GM12874 (cell line): ENCODE measurements at regions not wholly inside any gene's neighbourhood (a gene's known extent, or its start where the extent isn't known, plus 50 kb on each side); places are given as distances from the start of the nearest gene placed in this dataset.

Experiments used
- CTCF ChIP-seq: IDR thresholded peaks from 2 replicates; pipeline ENCODE4 v1.5.1; 2011; ENCODE audit warnings: low read depth, mild to moderate bottlenecking, control low read depth, low read length, moderate library complexity; ENCODE audit not compliant: insufficient read depth

- TF ChIP-seq CTCF = no peak
Measured at GRCh38 chr18:4751523-4751922, 296.4 kb upstream of the DLGAP1 start.

DNA sequence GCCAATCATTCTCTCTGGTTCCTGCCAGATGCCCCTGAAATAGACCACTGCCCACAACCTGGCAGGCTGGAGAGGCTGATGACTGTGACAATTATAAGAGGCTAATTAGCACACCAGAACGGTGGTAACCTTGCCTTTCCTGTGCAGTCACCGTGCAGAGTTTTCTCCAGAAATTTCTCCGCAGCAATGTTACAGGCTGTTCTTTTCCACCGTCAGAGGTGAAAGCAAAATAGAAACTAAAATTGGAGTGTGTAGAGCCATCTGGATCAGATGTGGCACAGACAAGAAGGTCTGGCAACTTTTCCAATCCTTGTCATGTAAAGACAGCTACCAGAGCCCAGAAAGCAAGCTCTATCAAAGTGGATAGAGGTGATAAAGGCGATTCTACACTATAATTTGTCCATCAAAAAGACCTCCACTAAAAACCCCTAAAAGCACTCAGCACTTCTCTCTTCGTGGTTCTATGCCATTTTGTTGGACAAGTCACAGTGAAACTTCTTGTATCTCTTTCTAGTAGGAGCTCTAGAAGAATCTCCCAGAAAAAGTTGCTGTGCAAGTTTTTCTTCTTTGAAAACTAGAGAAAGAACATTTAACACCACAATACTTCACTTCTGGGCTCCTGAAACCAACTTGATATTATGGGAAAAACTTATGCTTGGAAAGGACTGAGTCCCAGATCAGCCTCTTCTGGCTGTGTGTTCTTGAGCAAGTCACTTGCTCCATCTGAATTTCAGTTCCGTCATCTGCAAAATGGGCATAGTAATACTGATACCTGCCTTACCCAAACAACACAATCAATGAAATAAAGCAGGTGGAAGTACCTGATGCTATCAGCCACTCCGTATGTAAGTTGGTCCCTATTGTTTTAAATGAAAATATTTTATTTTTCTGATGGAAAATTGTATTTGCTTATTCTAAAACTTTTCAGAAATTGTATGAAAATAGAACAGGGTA lies 295.6 kb upstream of the DLGAP1 start:
- TF ChIP-seq CTCF = no peak

- TF ChIP-seq CTCF = no peak
Measured at GRCh38 chr18:4748975-4749374, 293.9 kb upstream of the DLGAP1 start.

GRCh38 chr18:4734903-4735302 lies 279.8 kb upstream of the DLGAP1 start:
- no peak for TF ChIP-seq CTCF

- no peak for TF ChIP-seq CTCF
Measured at GRCh38 chr18:4734021-4734420, 278.9 kb upstream of the DLGAP1 start.

DNA sequence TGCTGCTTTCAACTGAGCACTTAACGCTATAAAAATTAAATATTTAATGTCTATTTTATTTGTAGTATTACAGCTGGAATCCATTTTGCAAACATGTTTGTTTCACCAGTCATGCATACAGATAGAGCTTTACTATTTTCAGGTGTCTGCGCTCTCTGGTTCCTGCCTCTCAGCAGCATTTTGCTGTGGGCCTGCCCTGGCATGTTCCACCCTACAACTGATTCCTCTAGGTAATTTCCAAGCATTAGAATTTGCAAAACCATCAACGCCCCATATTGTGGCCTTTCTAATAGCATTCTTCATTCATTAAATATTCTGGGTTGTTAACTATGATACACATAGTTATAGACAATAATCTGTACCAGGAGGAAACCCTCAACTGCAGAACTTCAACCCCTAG lies 266.4 kb upstream of the DLGAP1 start:
- TF ChIP-seq CTCF = no peak

DNA sequence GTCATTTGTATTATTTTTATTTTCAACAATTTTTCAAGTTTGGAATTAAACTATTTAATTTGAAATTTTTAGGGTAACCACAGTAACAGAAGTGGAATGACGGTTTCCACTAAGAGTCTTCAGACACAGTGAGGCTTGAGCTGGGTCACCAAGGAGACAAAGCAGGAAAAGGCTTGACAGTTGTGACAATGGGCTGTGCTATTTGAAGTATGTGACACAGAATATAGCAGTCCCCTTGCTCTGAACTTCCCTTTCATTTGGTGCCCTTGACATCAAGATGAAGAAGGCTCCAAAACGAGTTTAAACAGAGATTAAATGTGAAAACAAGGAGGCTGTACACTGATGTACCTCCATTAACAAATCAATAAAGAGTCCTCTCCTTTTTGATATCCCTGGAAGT lies 265.4 kb upstream of the DLGAP1 start:
- no peak for TF ChIP-seq CTCF
